HepG2 (cell line): ENCODE measurements at regions not wholly inside any gene's neighbourhood (a gene's known extent, or its start where the extent isn't known, plus 50 kb on each side); places are given as distances from the start of the nearest gene placed in this dataset.
"Not testable (repeated sequence)": the region's sequence is repeated elsewhere in the genome, so short reads cannot be mapped to it uniquely, and the experiment has no call there.

Experiments
- ATAC-seq: fragments of 200-7000 bp; cut with Tn5 transposase; 3 replicates; pipeline ENCODE4 v1.9.1; 2020; ENCODE audit warnings: mild to moderate bottlenecking, moderate library complexity
- BruUV-seq: library from RNA; stranded (reverse); fragments of 400-500 nt; replicated peaks from 2 replicates; lab custom pipeline; 2021; lab: Mats Ljungman, UMichigan
- CTCF ChIA-PET: fragments of 300-600 bp; formaldehyde crosslinking; extraction: SDS; loops from one replicate; lab custom pipeline; 2021; ENCODE audit warnings: low total read pairs, inconsistent platforms, low intra/inter-chr PET ratio; lab: Yijun Ruan, JAX
- POLR2A ChIA-PET: fragments of 350-600 bp; sonication (Branson Sonifier 250); formaldehyde crosslinking; loops from one replicate; lab custom pipeline; 2020; ENCODE audit warnings: antibody characterized with exemption, inconsistent platforms; lab: Yijun Ruan, JAX
- DNase-seq: peaks from one replicate; pipeline ENCODE4 v3.0.0-alpha.2; 2015; ENCODE audit warnings: low spot score
- FAIRE-seq: peaks from 3 replicates; lab custom pipeline; 2011; peaks lifted over from hg19 to GRCh38; lab: Jason Lieb, UNC
- H2AFZ ChIP-seq: one replicate; pipeline ENCODE4 v1.6.1; 2011; ENCODE audit warnings: low read length, inconsistent platforms
- H3K27ac ChIP-seq: fragments of 300-600 bp; 3 replicates; pipeline ENCODE4 v1.8.0; 2011; ENCODE audit warnings: mixed run types, mild to moderate bottlenecking, mixed read lengths, low read length, inconsistent platforms; ENCODE audit not compliant: insufficient read depth; ENCODE audit errors: extremely low read length
- H3K27me3 ChIP-seq, 2 experiments: fragments of 200-600 bp in 1 of 2; 2 replicates in 1 of 2; 3 replicates in 1 of 2; pipeline versions ENCODE4 v1.6.0 to v1.8.0; 2011; ENCODE audit warnings: low read length in 2 of 2, mild to moderate bottlenecking in 2 of 2, moderate library complexity in 2 of 2, inconsistent platforms in 1 of 2; ENCODE audit not compliant: insufficient read depth in 2 of 2, control insufficient read depth in 1 of 2
- H3K36me3 ChIP-seq, 2 experiments: fragments of 200-600 bp in 1 of 2; replicated peaks in 1 of 2; 2 replicates in 1 of 2; 3 replicates in 1 of 2; pipeline versions ENCODE4 v1.5.1 to v1.8.0; 2011; ENCODE audit warnings: low read length in 2 of 2, inconsistent platforms in 1 of 2; ENCODE audit not compliant: insufficient read depth in 2 of 2, control insufficient read depth in 1 of 2
- H3K4me1 ChIP-seq: 2 replicates; pipeline ENCODE4 v1.5.1; 2012; ENCODE audit warnings: low read length, inconsistent platforms; ENCODE audit not compliant: insufficient read depth
- H3K4me2 ChIP-seq: 2 replicates; pipeline ENCODE4 v1.6.0; 2011; ENCODE audit warnings: low read depth, low read length, inconsistent platforms
- H3K4me3 ChIP-seq, 3 experiments: fragments of 200-600 bp in 1 of 3; sonication (generic), shearing (Covaris generic) in 1 of 3; replicated peaks in 1 of 3; 2 replicates each; pipeline ENCODE4 v1.5.1; 2011 to 2016; ENCODE audit warnings: low read length in 3 of 3, inconsistent platforms in 2 of 3, low read depth in 2 of 3, mild to moderate bottlenecking in 2 of 3, control low read depth in 1 of 3, mixed read lengths in 1 of 3; ENCODE audit not compliant: insufficient read depth in 1 of 3
- H3K79me2 ChIP-seq: one replicate; pipeline ENCODE4 v1.6.1; 2011; ENCODE audit warnings: low read length, inconsistent platforms; ENCODE audit not compliant: insufficient read depth
- H3K9ac ChIP-seq: 2 replicates; pipeline ENCODE4 v1.6.0; 2011; ENCODE audit warnings: mild to moderate bottlenecking, low read depth, low read length, inconsistent platforms; ENCODE audit not compliant: insufficient read depth
- H3K9me3 ChIP-seq: 2 replicates; pipeline ENCODE4 v1.5.1; 2012; ENCODE audit warnings: mild to moderate bottlenecking, low read length
- H4K20me1 ChIP-seq: 2 replicates; pipeline ENCODE4 v1.6.0; 2011; ENCODE audit warnings: inconsistent platforms, mild to moderate bottlenecking, low read length, moderate library complexity; ENCODE audit not compliant: insufficient read depth
- MAFF ChIP-seq: IDR thresholded peaks from 2 replicates; pipeline ENCODE4 v1.6.1; 2011; ENCODE audit warnings: low read depth, low read length, improper control_type of control experiment
- MAFK ChIP-seq, 2 experiments: IDR thresholded peaks in 1 of 2; conservative IDR thresholded peaks in 1 of 2; 2 replicates each; pipeline ENCODE4 v1.6.1; 2011; ENCODE audit warnings: improper control_type of control experiment in 2 of 2, low read length in 2 of 2
- ONECUT2 ChIP-seq: sonication (generic); formaldehyde crosslinking; IDR thresholded peaks from 2 replicates; pipeline ENCODE4 v1.4.0; 2020; ENCODE audit warnings: missing genetic modification reagents
- WGBS: methylation state at CpG from one replicate; pipeline ENCODE4 v1.1.6; 2017; ENCODE audit warnings: low lambda C conversion rate; 5-methylcytosine and 5-hydroxymethylcytosine counted together
- in situ Hi-C: cut with HindIII; loops from 2 replicates; pipeline ENCODE4 v1.10.0; 2017; ENCODE audit warnings: low pct_unique_long_range_greater_than_20kb; ENCODE audit not compliant: extremely low pct_ligation_motif_present
- intact Hi-C: fragments of 100-400 bp; cut with micrococcal nuclease; formaldehyde crosslinking; loops from one replicate; pipeline ENCODE4 v1.10.0; 2022; ENCODE audit not compliant: unreplicated experiment

DNA sequence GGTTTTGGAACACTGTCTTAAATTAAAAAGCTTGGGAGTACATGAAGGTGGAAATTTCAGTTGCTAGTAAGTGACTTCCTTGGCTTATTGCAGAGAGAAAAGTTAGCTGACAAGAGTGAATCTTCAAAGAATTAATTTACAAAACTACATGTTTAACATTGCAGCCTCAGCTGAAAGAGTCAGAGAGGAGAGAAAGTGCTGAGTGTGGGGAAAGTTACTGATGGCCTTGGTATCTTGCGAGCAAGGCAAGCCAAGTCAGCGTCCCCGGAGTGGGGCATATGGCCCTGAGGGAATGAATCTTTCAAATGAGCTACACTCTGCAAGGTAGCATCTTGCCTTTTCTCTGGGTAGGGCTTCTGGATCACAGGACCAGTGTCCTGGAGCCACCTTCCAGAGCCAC lies 131.3 kb downstream of the LPIN1 start:
- Histone ChIP-seq H3K36me3 (no peaks in the 10 kb centered on the region), H4K20me1 (no peaks in the 10 kb centered on the region), H3K4me2 (no peak overlapping the region), H2AFZ (no peak overlapping the region), H3K27ac (no peak overlapping the region), H3K4me1 (peaks cover 9% of the 10 kb centered on the region), H3K9ac (no peak overlapping the region), H3K4me3 (no peak overlapping the region), H3K79me2 (no peaks in the 10 kb centered on the region), H3K27me3 (peaks cover 0 to 12% of the 10 kb centered on the region in 2 experiments; a peak in 1 of 5 replicates), H3K9me3 (no peaks in the 10 kb centered on the region)
- ATAC-seq = no peak
- no TSS peak for BruUV-seq
- in situ Hi-C loops (no loop called here), intact Hi-C loops (no loop called here)
- no peak for FAIRE-seq
- CTCF ChIA-PET = no interaction called here
- 80% methylated on average over 3 of the region's 3 CpGs for WGBS
- POLR2A ChIA-PET = no interaction called here
- DNase-seq = no peak
- TF ChIP-seq ONECUT2 (CRISPR knock-in tag) (no peak), MAFK (conservative IDR thresholded peaks at IDR 0.05 in 1 of 2, IDR thresholded peaks at IDR 0.05 in 1 of 2; ENCODE audit: low read length in 2 of 2) (peak; percentile 83 to 89), MAFF (peak; percentile 84)

GRCh38 chr2:11885253-11885652 lies 138.8 kb downstream of the LPIN1 start:
- H3K27me3 ChIP-seq, ATAC-seq, DNase-seq, intact Hi-C loops, H3K36me3 ChIP-seq, FAIRE-seq, H3K9ac ChIP-seq, H3K4me3 ChIP-seq, BruUV-seq, H2AFZ ChIP-seq, CTCF ChIA-PET, H3K4me1 ChIP-seq, H4K20me1 ChIP-seq, H3K4me2 ChIP-seq, H3K27ac ChIP-seq, H3K79me2 ChIP-seq, POLR2A ChIA-PET, in situ Hi-C loops: not testable (repeated sequence)
- 0% methylated on average over 4 of the region's 4 CpGs for WGBS
- peaks cover 19% of the 10 kb centered on the region for H3K9me3 ChIP-seq

- H3K4me2 ChIP-seq, DNase-seq, H3K9ac ChIP-seq, BruUV-seq, intact Hi-C loops, H3K27me3 ChIP-seq, H3K79me2 ChIP-seq, FAIRE-seq, CTCF ChIA-PET, H2AFZ ChIP-seq, POLR2A ChIA-PET, H3K27ac ChIP-seq, H3K36me3 ChIP-seq, in situ Hi-C loops, ATAC-seq, H4K20me1 ChIP-seq, H3K4me1 ChIP-seq, H3K4me3 ChIP-seq: not testable (repeated sequence)
- 6% methylated on average over 8 of the region's 8 CpGs for WGBS
- peaks cover 19% of the 10 kb centered on the region for H3K9me3 ChIP-seq
Measured at GRCh38 chr2:11886899-11887298, 140.5 kb downstream of the LPIN1 start.
